ENCODE measurements at regions not wholly inside any gene's neighbourhood (a gene's known extent, or its start where the extent isn't known, plus 50 kb on each side); places are given as distances from the start of the nearest gene placed in this dataset.

- TF ChIP-seq CTCF (IDR thresholded peaks at IDR 0.05) (no peak), TAF1 (IDR thresholded peaks at IDR 0.05; ENCODE audit: borderline replicate concordance, low read depth, low read length) (no peak), YY1 (IDR thresholded peaks at IDR 0.05; ENCODE audit: low read depth) (no peak), SMC3 (IDR thresholded peaks at IDR 0.05; ENCODE audit: low read depth, low read length) (no peak), ZBTB33 (IDR thresholded peaks at IDR 0.05; ENCODE audit: borderline replicate concordance, low read depth) (no peak), EP300 (IDR thresholded peaks at IDR 0.05; ENCODE audit: borderline replicate concordance in 1 of 2, low read depth in 1 of 2, low read length in 1 of 2) (no peak), POLR2AphosphoS5 (IDR thresholded peaks at IDR 0.05; ENCODE audit: low read depth, low read length) (no peak), GATA2 (CRISPR knock-in tag; IDR thresholded peaks at IDR 0.05) (no peak), RCOR1 (IDR thresholded peaks at IDR 0.05; ENCODE audit: low read length) (no peak), GABPA (IDR thresholded peaks at IDR 0.05; ENCODE audit: low read depth) (no peak), TCF12 (IDR thresholded peaks at IDR 0.05) (no peak)
- TF ChIP-seq, protein P1, sequence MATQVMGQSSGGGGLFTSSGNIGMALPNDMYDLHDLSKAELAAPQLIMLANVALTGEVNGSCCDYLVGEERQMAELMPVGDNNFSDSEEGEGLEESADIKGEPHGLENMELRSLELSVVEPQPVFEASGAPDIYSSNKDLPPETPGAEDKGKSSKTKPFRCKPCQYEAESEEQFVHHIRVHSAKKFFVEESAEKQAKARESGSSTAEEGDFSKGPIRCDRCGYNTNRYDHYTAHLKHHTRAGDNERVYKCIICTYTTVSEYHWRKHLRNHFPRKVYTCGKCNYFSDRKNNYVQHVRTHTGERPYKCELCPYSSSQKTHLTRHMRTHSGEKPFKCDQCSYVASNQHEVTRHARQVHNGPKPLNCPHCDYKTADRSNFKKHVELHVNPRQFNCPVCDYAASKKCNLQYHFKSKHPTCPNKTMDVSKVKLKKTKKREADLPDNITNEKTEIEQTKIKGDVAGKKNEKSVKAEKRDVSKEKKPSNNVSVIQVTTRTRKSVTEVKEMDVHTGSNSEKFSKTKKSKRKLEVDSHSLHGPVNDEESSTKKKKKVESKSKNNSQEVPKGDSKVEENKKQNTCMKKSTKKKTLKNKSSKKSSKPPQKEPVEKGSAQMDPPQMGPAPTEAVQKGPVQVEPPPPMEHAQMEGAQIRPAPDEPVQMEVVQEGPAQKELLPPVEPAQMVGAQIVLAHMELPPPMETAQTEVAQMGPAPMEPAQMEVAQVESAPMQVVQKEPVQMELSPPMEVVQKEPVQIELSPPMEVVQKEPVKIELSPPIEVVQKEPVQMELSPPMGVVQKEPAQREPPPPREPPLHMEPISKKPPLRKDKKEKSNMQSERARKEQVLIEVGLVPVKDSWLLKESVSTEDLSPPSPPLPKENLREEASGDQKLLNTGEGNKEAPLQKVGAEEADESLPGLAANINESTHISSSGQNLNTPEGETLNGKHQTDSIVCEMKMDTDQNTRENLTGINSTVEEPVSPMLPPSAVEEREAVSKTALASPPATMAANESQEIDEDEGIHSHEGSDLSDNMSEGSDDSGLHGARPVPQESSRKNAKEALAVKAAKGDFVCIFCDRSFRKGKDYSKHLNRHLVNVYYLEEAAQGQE (IDR thresholded peaks at IDR 0.05; ENCODE audit: low read depth, low read length): no peak
Observed at GRCh38 chr3:153036846-153037245, 125.2 kb upstream of the RAP2B start.

Measured in SK-N-SH (cell line).